ENCODE measurements at regions not wholly inside any gene's neighbourhood (a gene's known extent, or its start where the extent isn't known, plus 50 kb on each side); places are given as distances from the start of the nearest gene placed in this dataset.

GRCh38 chr7:69211336-69211735, 386.9 kb upstream of the AUTS2 start:
- no peak for TF ChIP-seq CTCF (conservative IDR thresholded peaks at IDR 0.05; ENCODE audit: low read depth, low read length)
- TF ChIP-seq EZH2 (IDR thresholded peaks at IDR 0.05; ENCODE audit: low read length, unreplicated experiment) = no peak
- no peak for TF ChIP-seq EZH2phosphoT487 (IDR thresholded peaks at IDR 0.05; ENCODE audit: borderline replicate concordance, low read length)
